Trophoblast cell (in vitro differentiated cells and primary cell): ENCODE measurements at regions not wholly inside any gene's neighbourhood (a gene's known extent, or its start where the extent isn't known, plus 50 kb on each side); places are given as distances from the start of the nearest gene placed in this dataset.
A peak's percentile ranks its signal among the peaks of the same experiment; 100 is the strongest.
"Not testable (repeated sequence)": the region's sequence is repeated elsewhere in the genome, so short reads cannot be mapped to it uniquely, and the experiment has no call there.

Experiments used
- DNase-seq, 2 donors: peaks; one replicate each; pipeline ENCODE4 v3.0.0-alpha.2; 2016
- H2AFZ ChIP-seq: 2 replicates; pipeline ENCODE4 v1.6.1; 2013; ENCODE audit warnings: low read length, moderate library complexity, mild to moderate bottlenecking; ENCODE audit not compliant: insufficient read depth, poor library complexity
- H2AK5ac ChIP-seq: 2 replicates; pipeline ENCODE4 v1.6.1; 2013; ENCODE audit warnings: mild to moderate bottlenecking, low read length
- H2BK120ac ChIP-seq: 2 replicates; pipeline ENCODE4 v1.6.1; 2013; ENCODE audit warnings: low read length, mild to moderate bottlenecking, moderate library complexity; ENCODE audit not compliant: insufficient read depth, poor library complexity
- H2BK12ac ChIP-seq: 2 replicates; pipeline ENCODE4 v1.6.1; 2013; ENCODE audit warnings: mild to moderate bottlenecking, low read length, moderate library complexity
- H2BK5ac ChIP-seq: 2 replicates; pipeline ENCODE4 v1.6.1; 2013; ENCODE audit warnings: low read length, low read depth, moderate library complexity, mild to moderate bottlenecking; ENCODE audit not compliant: poor library complexity
- H3K14ac ChIP-seq: 2 replicates; pipeline ENCODE4 v1.6.1; 2013; ENCODE audit warnings: mild to moderate bottlenecking, low read length
- H3K18ac ChIP-seq: 2 replicates; pipeline ENCODE4 v1.6.1; 2013; ENCODE audit warnings: mild to moderate bottlenecking, low read length
- H3K23ac ChIP-seq: 2 replicates; pipeline ENCODE4 v1.6.1; 2013; ENCODE audit warnings: low read length
- H3K27ac ChIP-seq: 2 replicates; pipeline ENCODE4 v1.5.1; 2013; ENCODE audit warnings: low read depth, mild to moderate bottlenecking, inconsistent platforms, low read length, moderate library complexity
- H3K27me3 ChIP-seq: 2 replicates; pipeline ENCODE4 v1.6.1; 2013; ENCODE audit warnings: inconsistent platforms, mild to moderate bottlenecking, low read length, moderate library complexity; ENCODE audit not compliant: insufficient read depth
- H3K36me3 ChIP-seq, 2 experiments: 1 replicate in 1 of 2; 2 replicates in 1 of 2; pipeline ENCODE4 v1.6.1; 2013; ENCODE audit warnings: low read length in 2 of 2, mild to moderate bottlenecking in 2 of 2, moderate library complexity in 1 of 2; ENCODE audit not compliant: insufficient read depth in 2 of 2, control insufficient read depth in 1 of 2
- H3K4ac ChIP-seq: 2 replicates; pipeline ENCODE4 v1.6.1; 2013; ENCODE audit warnings: low read depth, mild to moderate bottlenecking, low read length, moderate library complexity
- H3K4me1 ChIP-seq, 2 experiments: 1 replicate in 1 of 2; 2 replicates in 1 of 2; pipeline ENCODE4 v1.6.1; 2013; ENCODE audit warnings: low read length in 2 of 2, mild to moderate bottlenecking in 2 of 2, moderate library complexity in 1 of 2; ENCODE audit not compliant: insufficient read depth in 2 of 2, control insufficient read depth in 1 of 2
- H3K4me2 ChIP-seq: 2 replicates; pipeline ENCODE4 v1.6.1; 2013; ENCODE audit warnings: inconsistent platforms, mild to moderate bottlenecking, low read length, moderate library complexity
- H3K4me3 ChIP-seq: 2 replicates; pipeline ENCODE4 v1.5.1; 2013; ENCODE audit warnings: mild to moderate bottlenecking, low read depth, low read length, inconsistent platforms
- H3K79me1 ChIP-seq: one replicate; pipeline ENCODE4 v1.6.1; 2013; ENCODE audit warnings: low read length
- H3K79me2 ChIP-seq: 2 replicates; pipeline ENCODE4 v1.6.1; 2013; ENCODE audit warnings: low read length, mild to moderate bottlenecking; ENCODE audit not compliant: control insufficient read depth, insufficient read depth, poor library complexity
- H3K9ac ChIP-seq: 2 replicates; pipeline ENCODE4 v1.6.1; 2013; ENCODE audit warnings: mild to moderate bottlenecking, low read length
- H3K9me3 ChIP-seq: 2 replicates; pipeline ENCODE4 v1.6.1; 2013; ENCODE audit warnings: low read depth, mild to moderate bottlenecking, control low read depth, inconsistent platforms, low read length; ENCODE audit not compliant: insufficient read depth
- H4K12ac ChIP-seq: 2 replicates; pipeline ENCODE4 v1.6.1; 2013; ENCODE audit warnings: low read depth, mild to moderate bottlenecking, low read length, moderate library complexity
- H4K8ac ChIP-seq: 2 replicates; pipeline ENCODE4 v1.6.1; 2013; ENCODE audit warnings: low read depth, mild to moderate bottlenecking, low read length, moderate library complexity
- H4K91ac ChIP-seq: one replicate; pipeline ENCODE4 v1.6.1; 2013; ENCODE audit warnings: low read depth, mild to moderate bottlenecking, low read length, moderate library complexity
- WGBS: extraction: QIAGEN DNeasy Blood & Tissue Kit; methylation state at CpG from one replicate; pipeline ENCODE4 v1.1.7; 2013; ENCODE audit warnings: missing lambda C conversion rate; ENCODE audit not compliant: insufficient read length, insufficient coverage; ENCODE audit errors: extremely low coverage; 5-methylcytosine and 5-hydroxymethylcytosine counted together

DNA sequence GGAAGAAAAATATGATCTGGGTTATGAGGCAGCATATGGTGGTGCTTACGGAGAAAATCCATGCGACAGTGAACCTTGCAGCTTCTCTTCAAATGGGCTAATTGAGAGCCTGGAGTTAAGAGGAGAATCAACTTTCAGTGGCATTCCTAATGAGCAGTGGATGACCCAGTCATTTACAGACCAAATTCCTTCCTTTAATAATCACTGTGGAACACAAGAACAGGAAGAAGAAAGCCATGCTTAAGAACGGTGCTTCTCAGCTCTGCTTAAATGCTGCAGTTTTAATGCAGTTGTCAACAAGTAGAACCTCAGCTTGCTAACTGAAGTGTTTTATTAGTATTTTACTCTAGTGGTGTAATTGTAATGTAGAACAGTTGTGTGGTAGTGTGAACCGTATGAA is 154.2 kb upstream of the RASSF8 start:
- not testable (repeated sequence) for H3K27me3 ChIP-seq, H2BK12ac ChIP-seq, H2BK120ac ChIP-seq, H2AK5ac ChIP-seq, H3K4me1 ChIP-seq, H3K18ac ChIP-seq, H3K36me3 ChIP-seq, H4K91ac ChIP-seq, H3K79me2 ChIP-seq, H3K23ac ChIP-seq, H3K9me3 ChIP-seq, H3K4me2 ChIP-seq, H3K9ac ChIP-seq, H3K14ac ChIP-seq, H3K79me1 ChIP-seq, H4K12ac ChIP-seq, H3K4me3 ChIP-seq, H2BK5ac ChIP-seq, H3K27ac ChIP-seq, H2AFZ ChIP-seq, H3K4ac ChIP-seq, H4K8ac ChIP-seq
- no CpG with 5 or more reads among the region's 4 CpGs for WGBS
- DNase-seq, result peak in 1 of 2 donors; percentile 6

GRCh38 chr12:25806271-25806670 is 152.2 kb upstream of the RASSF8 start:
- H3K9ac ChIP-seq, result no peak overlapping the region
- no CpG with 5 or more reads among the region's 1 CpG for WGBS

GRCh38 chr12:25808604-25809003 is 149.9 kb upstream of the RASSF8 start:
- Histone ChIP-seq H4K12ac (no peak overlapping the region), H2AK5ac (no peak overlapping the region), H3K27me3 (no peaks in the 10 kb centered on the region), H3K14ac (no peak overlapping the region), H2BK5ac (no peak overlapping the region), H3K4me3 (no peak overlapping the region), H4K8ac (no peak overlapping the region), H4K91ac (no peak overlapping the region), H3K9me3 (no peaks in the 10 kb centered on the region), H3K36me3 (no peaks in the 10 kb centered on the region), H3K9ac (no peak overlapping the region), H2BK12ac (no peak overlapping the region), H3K79me1 (no peaks in the 10 kb centered on the region), H3K79me2 (no peaks in the 10 kb centered on the region), H2BK120ac (no peak overlapping the region), H3K23ac (no peak overlapping the region), H3K4me2 (no peak overlapping the region), H3K27ac (no peak overlapping the region), H2AFZ (no peak overlapping the region), H3K4me1 (peaks cover 0 to 3% of the 10 kb centered on the region in 2 experiments), H3K18ac (no peak overlapping the region), H3K4ac (no peak overlapping the region)
- DNase-seq, result no peak

More at GRCh38 chr12:25806271-25806670, 152.2 kb upstream of the RASSF8 start:
- H2AFZ ChIP-seq, result no peak overlapping the region
- H3K4me3 ChIP-seq, result no peak overlapping the region
- no peak overlapping the region for H2BK5ac ChIP-seq
- no peaks in the 10 kb centered on the region for H3K9me3 ChIP-seq
- H3K4ac ChIP-seq, result no peak overlapping the region
- H4K8ac ChIP-seq, result no peak overlapping the region
- H3K36me3 ChIP-seq, result no peaks in the 10 kb centered on the region
- no peak overlapping the region for H4K12ac ChIP-seq
- H3K27ac ChIP-seq, result no peak overlapping the region
- H4K91ac ChIP-seq, result no peak overlapping the region
- H3K27me3 ChIP-seq, result no peaks in the 10 kb centered on the region
- no peak overlapping the region for H2AK5ac ChIP-seq
- no peak overlapping the region for H2BK12ac ChIP-seq
- no peaks in the 10 kb centered on the region for H3K79me1 ChIP-seq
- no peaks in the 10 kb centered on the region for H3K79me2 ChIP-seq
- H3K18ac ChIP-seq, result no peak overlapping the region
- peaks cover 0 to 3% of the 10 kb centered on the region in 2 experiments for H3K4me1 ChIP-seq
- H3K23ac ChIP-seq, result no peak overlapping the region
- no peak for DNase-seq
- H2BK120ac ChIP-seq, result no peak overlapping the region
- no peak overlapping the region for H3K4me2 ChIP-seq
- H3K14ac ChIP-seq, result no peak overlapping the region

GRCh38 chr12:25810683-25811082 is 147.8 kb upstream of the RASSF8 start:
- no peak overlapping the region for H3K27ac ChIP-seq
- no peak overlapping the region for H3K18ac ChIP-seq
- no peaks in the 10 kb centered on the region for H3K36me3 ChIP-seq

More at GRCh38 chr12:25810683-25811082, 147.8 kb upstream of the RASSF8 start:
- Histone ChIP-seq H3K14ac (no peak overlapping the region), H3K4me3 (no peak overlapping the region), H4K12ac (no peak overlapping the region), H3K79me1 (no peaks in the 10 kb centered on the region), H3K4me1 (no peaks in the 10 kb centered on the region), H2AK5ac (no peak overlapping the region), H4K8ac (no peak overlapping the region), H3K79me2 (no peaks in the 10 kb centered on the region), H3K4me2 (no peak overlapping the region), H4K91ac (no peak overlapping the region), H2BK12ac (no peak overlapping the region), H2BK120ac (no peak overlapping the region), H2BK5ac (no peak overlapping the region), H3K27me3 (no peaks in the 10 kb centered on the region), H3K9ac (no peak overlapping the region), H3K4ac (no peak overlapping the region), H3K9me3 (no peaks in the 10 kb centered on the region), H3K23ac (no peak overlapping the region), H2AFZ (no peak overlapping the region)
- no CpG with 5 or more reads among the region's 1 CpG for WGBS
- DNase-seq, result no peak
